ENCODE measurements at regions not wholly inside any gene's neighbourhood (a gene's known extent, or its start where the extent isn't known, plus 50 kb on each side); places are given as distances from the start of the nearest gene placed in this dataset.
"Not testable (repeated sequence)": the region's sequence is repeated elsewhere in the genome, so short reads cannot be mapped to it uniquely, and the experiment has no call there.

DNA sequence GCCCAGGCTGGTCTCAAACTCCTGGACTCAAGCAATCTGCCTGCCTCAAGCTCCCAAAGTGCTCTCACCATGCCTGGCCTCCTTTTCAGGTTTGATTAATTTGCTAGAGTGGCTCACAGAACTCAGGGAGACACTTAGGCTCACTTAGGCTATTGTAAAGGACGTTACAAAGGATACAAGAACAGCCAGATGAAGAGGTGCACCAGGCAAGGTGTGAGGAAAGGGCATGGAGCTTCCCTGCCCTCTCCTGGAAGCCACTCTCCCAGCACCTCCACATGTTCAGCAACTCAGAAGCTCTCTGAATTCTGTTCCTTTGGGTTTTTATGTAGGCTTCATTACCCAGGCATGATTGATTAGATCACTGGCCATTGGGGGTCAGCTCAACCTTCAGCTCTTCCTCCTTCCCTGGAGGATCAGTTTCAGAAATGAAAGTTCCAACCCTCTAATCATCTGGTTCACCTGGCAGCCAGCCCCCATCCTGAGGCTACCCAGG lies 78.7 kb upstream of the RGPD5 start:
- Histone ChIP-seq H3K27ac (ENCODE audit: low read depth, low read length) (no peak overlapping the region), H3K4me1 (ENCODE audit: insufficient read depth, low read length) (no peaks in the 10 kb centered on the region), H3K27me3 (ENCODE audit: insufficient read depth, low read length) (no peaks in the 10 kb centered on the region), H3K4me3 (ENCODE audit: insufficient read depth, low read depth, low read length) (no peak overlapping the region), H3K9ac (ENCODE audit: low read length) (no peak overlapping the region), H4K20me1 (ENCODE audit: insufficient read depth, low read length) (no peaks in the 10 kb centered on the region), H3K9me3 (ENCODE audit: insufficient read depth, low read depth, low read length) (no peaks in the 10 kb centered on the region), H3K79me2 (ENCODE audit: insufficient read depth, low read length) (no peaks in the 10 kb centered on the region), H2AFZ (ENCODE audit: low read depth, low read length) (no peak overlapping the region), H3K4me2 (ENCODE audit: low read length) (no peak overlapping the region), H3K36me3 (ENCODE audit: insufficient read depth, low read length) (no peaks in the 10 kb centered on the region)
- TF ChIP-seq, protein P1, sequence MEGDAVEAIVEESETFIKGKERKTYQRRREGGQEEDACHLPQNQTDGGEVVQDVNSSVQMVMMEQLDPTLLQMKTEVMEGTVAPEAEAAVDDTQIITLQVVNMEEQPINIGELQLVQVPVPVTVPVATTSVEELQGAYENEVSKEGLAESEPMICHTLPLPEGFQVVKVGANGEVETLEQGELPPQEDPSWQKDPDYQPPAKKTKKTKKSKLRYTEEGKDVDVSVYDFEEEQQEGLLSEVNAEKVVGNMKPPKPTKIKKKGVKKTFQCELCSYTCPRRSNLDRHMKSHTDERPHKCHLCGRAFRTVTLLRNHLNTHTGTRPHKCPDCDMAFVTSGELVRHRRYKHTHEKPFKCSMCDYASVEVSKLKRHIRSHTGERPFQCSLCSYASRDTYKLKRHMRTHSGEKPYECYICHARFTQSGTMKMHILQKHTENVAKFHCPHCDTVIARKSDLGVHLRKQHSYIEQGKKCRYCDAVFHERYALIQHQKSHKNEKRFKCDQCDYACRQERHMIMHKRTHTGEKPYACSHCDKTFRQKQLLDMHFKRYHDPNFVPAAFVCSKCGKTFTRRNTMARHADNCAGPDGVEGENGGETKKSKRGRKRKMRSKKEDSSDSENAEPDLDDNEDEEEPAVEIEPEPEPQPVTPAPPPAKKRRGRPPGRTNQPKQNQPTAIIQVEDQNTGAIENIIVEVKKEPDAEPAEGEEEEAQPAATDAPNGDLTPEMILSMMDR (IDR thresholded peaks at IDR 0.05; ENCODE audit: insufficient read depth, low read depth, low read length): peak; percentile 12
- TF ChIP-seq EZH2 (IDR thresholded peaks at IDR 0.05; ENCODE audit: insufficient read depth, low read length): no peak
- Mint-ChIP-seq H3K27ac (ENCODE audit: unreplicated experiment) (no peak overlapping the region), H3K36me3 (ENCODE audit: low read depth, unreplicated experiment) (no peaks in the 10 kb centered on the region), H3K4me3 (ENCODE audit: unreplicated experiment) (no peak overlapping the region), H3K4me1 (ENCODE audit: low read depth, unreplicated experiment) (no peaks in the 10 kb centered on the region), H3K9me3 (ENCODE audit: unreplicated experiment) (peaks cover 5% of the 10 kb centered on the region), H3K27me3 (ENCODE audit: low read depth, unreplicated experiment) (peaks cover 14% of the 10 kb centered on the region)
- no peak for DNase-seq (ENCODE audit: low read depth)
- FAIRE-seq: no peak

- not testable (repeated sequence) for H3K4me3 ChIP-seq (ENCODE audit: insufficient read depth, low read depth, low read length); H3K9ac ChIP-seq (ENCODE audit: low read length); H3K9me3 ChIP-seq (ENCODE audit: insufficient read depth, low read depth, low read length); H3K4me1 ChIP-seq (ENCODE audit: insufficient read depth, low read length); H3K9me3 Mint-ChIP-seq (ENCODE audit: unreplicated experiment); H3K36me3 Mint-ChIP-seq (ENCODE audit: low read depth, unreplicated experiment); H2AFZ ChIP-seq (ENCODE audit: low read depth, low read length); H3K27ac Mint-ChIP-seq (ENCODE audit: unreplicated experiment); H3K36me3 ChIP-seq (ENCODE audit: insufficient read depth, low read length); H3K4me2 ChIP-seq (ENCODE audit: low read length); H3K4me1 Mint-ChIP-seq (ENCODE audit: low read depth, unreplicated experiment); H3K79me2 ChIP-seq (ENCODE audit: insufficient read depth, low read length); H3K27ac ChIP-seq (ENCODE audit: low read depth, low read length); FAIRE-seq; H3K27me3 ChIP-seq (ENCODE audit: insufficient read depth, low read length); DNase-seq (ENCODE audit: low read depth); H4K20me1 ChIP-seq (ENCODE audit: insufficient read depth, low read length); H3K4me3 Mint-ChIP-seq (ENCODE audit: unreplicated experiment)
- H3K27me3 Mint-ChIP-seq (ENCODE audit: low read depth, unreplicated experiment): peaks cover 11% of the 10 kb centered on the region
Measured at GRCh38 chr2:109716596-109716995, 77.5 kb upstream of the RGPD5 start.

DNA sequence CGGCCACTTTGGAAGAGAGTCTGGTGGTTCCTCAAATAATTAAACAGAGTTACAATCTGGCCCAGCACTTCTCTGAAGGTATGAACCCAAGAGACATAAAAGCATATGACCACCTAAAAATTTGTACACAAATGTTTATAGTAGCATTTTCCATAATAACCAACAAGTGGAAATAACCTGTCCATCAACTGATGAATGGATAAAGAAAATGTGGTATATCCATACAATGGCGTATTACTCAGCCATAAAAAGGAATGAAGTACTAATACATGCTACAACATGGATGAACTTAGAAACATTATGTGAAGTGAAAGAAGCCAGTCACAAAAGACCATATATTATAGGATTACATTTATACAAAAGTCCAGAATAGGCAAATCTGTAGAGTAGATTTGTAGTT lies 76.0 kb upstream of the RGPD5 start:
- Mint-ChIP-seq H3K27ac (ENCODE audit: unreplicated experiment) (no peak overlapping the region), H3K4me3 (ENCODE audit: unreplicated experiment) (no peak overlapping the region), H3K27me3 (ENCODE audit: low read depth, unreplicated experiment) (peaks cover 13% of the 10 kb centered on the region), H3K4me1 (ENCODE audit: low read depth, unreplicated experiment) (no peaks in the 10 kb centered on the region), H3K36me3 (ENCODE audit: low read depth, unreplicated experiment) (no peaks in the 10 kb centered on the region), H3K9me3 (ENCODE audit: unreplicated experiment) (peaks cover 10% of the 10 kb centered on the region)
- Histone ChIP-seq H3K9me3 (ENCODE audit: insufficient read depth, low read depth, low read length) (no peaks in the 10 kb centered on the region), H2AFZ (ENCODE audit: low read depth, low read length) (no peak overlapping the region), H3K4me2 (ENCODE audit: low read length) (no peak overlapping the region), H4K20me1 (ENCODE audit: insufficient read depth, low read length) (no peaks in the 10 kb centered on the region), H3K27ac (ENCODE audit: low read depth, low read length) (no peak overlapping the region), H3K4me3 (ENCODE audit: insufficient read depth, low read depth, low read length) (no peak overlapping the region), H3K79me2 (ENCODE audit: insufficient read depth, low read length) (no peaks in the 10 kb centered on the region), H3K9ac (ENCODE audit: low read length) (no peak overlapping the region), H3K27me3 (ENCODE audit: insufficient read depth, low read length) (peaks cover 6% of the 10 kb centered on the region), H3K36me3 (ENCODE audit: insufficient read depth, low read length) (no peaks in the 10 kb centered on the region), H3K4me1 (ENCODE audit: insufficient read depth, low read length) (no peaks in the 10 kb centered on the region)
- DNase-seq (ENCODE audit: low read depth) (no peak), FAIRE-seq (no peak)
- TF ChIP-seq, protein P1 (IDR thresholded peaks at IDR 0.05; ENCODE audit: insufficient read depth, low read depth, low read length): no peak
- no peak for TF ChIP-seq EZH2 (IDR thresholded peaks at IDR 0.05; ENCODE audit: insufficient read depth, low read length)

Data from astrocyte (in vitro differentiated cells and primary cell).